ENCODE measurements at regions not wholly inside any gene's neighbourhood (a gene's known extent, or its start where the extent isn't known, plus 50 kb on each side); places are given as distances from the start of the nearest gene placed in this dataset.

GRCh38 chrX:39311646-39312045, 510.4 kb downstream of the MID1IP1 start:
- DNase-seq (ENCODE audit: extremely low read depth, low read depth, low spot score), result no peak

- DNase-seq (ENCODE audit: extremely low read depth, low read depth, low spot score), result no peak
Observed at GRCh38 chrX:39313146-39313545, 511.9 kb downstream of the MID1IP1 start.

DNA sequence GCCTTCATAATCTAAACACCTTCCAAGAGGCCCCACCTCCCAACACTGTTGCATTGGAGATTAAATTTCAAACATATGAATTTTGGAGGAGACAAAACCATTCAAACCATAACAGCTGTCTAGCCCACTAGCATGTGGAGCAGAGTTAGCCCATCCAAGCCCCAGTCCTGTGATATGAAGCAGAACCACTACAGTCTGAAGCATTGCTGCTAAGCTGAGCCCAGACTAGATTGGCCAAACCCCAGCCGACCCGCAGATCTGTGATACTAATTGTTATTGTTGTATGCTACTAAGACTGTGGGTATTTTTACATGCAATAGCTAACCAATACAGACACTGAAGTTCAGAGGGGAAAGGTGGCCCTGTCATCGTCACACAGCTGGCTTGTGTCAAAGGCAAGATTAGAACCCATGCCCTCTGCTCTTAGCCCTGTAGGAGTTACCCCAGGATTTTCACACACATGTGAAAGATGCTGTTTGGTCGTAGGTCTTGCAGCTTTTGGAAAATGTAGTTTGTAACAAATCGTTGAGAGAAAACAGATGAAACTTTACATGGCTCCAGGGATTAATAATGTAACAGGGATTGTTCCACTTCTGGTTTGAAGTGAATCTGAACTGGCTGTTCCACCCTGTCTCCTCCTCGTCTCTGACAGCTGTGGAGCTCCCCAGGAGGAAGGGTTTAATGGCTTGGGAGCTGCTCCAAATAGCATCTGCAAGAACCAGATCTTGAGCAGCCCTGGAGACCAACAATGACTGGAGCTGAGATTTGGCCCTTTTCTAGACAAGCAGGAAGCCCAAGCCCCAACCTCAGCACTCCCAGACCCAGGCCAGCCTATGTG, 517.5 kb downstream of the MID1IP1 start:
- DNase-seq (ENCODE audit: extremely low read depth, low read depth, low spot score), result no peak

DNA sequence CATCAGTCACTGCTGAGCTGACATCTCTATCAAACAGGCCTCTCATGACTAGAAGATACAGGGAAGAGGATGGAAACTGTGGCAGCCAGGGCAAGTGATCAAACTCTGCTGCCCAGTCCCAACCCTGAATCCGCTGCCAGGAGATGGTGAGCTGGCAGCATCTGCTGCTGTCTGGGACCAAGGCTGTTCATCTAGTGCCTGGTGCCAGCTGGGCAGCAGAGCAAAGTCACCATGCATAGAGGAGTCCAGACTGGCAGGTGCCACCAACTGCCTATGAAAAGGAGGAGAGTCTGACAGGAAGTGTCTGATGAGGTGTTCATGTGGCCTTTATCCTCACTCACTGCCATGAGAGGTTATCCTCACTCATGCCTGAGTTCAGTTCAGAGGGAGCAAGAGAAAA, 518.9 kb downstream of the MID1IP1 start:
- DNase-seq (ENCODE audit: extremely low read depth, low read depth, low spot score), result no peak

DNA sequence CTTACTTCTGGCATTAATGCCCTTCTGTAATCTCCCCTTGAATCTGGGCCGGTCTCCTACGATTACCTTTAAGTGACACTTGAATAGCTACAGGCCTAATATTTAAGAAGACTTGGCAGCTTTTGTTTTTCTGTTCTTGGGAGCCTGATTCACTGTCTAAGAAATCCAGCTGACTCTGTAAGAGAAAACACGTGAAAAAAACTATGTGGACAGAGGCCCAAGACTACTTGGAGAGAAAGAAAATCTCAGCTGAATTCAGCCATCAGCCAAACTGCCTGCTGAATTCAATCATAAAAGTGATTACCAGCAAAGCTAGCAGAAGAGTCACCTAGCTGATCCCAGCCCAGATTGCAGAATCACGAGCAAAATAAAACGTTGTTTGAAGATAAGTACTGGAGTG, 521.2 kb downstream of the MID1IP1 start:
- DNase-seq (ENCODE audit: extremely low read depth, low read depth, low spot score), result no peak

DNA sequence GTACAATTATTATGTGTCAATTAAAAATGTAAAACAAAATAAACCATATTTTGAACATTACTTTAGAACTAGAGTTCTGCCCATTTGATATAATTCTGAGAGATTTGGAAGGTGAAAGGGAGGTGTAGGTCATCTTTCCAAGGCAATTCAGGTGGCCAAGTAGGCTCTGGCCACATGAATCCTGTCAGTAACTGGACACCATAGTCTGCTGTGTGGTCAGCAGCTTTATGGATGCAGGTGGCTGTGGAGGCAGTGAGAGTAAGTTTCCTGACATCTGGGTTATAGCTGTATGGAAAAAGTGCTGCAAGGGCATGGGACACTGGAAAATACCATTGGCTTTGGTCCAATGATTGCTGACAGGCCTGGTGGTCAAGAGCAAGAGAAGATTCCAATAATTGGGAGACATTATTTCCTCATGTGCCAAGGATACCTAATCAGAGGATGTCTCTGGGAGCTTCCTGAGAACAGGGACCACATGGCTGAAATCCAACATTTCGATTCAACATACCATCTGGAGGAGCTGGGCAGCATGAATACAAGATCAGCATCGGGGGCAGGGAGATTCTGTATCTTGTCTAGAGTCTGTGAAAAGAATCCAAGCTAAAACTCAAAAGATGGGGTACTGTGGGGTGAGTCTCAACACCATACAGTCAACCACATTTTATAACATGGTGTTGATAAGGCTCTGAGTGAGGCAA, 523.1 kb downstream of the MID1IP1 start:
- DNase-seq (ENCODE audit: extremely low read depth, low read depth, low spot score), result no peak

GRCh38 chrX:39327255-39327654, 526.0 kb downstream of the MID1IP1 start:
- no peak for DNase-seq (ENCODE audit: extremely low read depth, low read depth, low spot score)

DNA sequence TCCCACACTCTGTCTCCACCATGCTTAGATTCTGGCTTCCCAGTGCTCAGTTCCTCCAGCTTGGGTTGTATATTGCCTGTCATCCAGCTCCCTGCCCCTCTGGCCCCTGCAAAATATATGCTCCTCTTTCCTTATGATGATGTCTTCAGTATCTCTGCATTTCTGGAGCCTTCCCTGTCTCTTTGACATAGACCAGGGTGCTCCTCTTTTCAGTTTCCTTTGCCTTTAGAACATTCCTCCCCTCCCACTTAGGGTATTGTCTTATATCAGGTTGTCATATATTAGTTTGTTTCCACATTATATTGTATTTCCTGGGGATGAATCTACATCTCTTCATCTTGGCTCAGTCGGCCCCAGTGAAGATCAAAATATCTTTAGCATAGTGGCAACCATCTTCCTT, 526.4 kb downstream of the MID1IP1 start:
- no peak for DNase-seq (ENCODE audit: extremely low read depth, low read depth, low spot score)

DNA sequence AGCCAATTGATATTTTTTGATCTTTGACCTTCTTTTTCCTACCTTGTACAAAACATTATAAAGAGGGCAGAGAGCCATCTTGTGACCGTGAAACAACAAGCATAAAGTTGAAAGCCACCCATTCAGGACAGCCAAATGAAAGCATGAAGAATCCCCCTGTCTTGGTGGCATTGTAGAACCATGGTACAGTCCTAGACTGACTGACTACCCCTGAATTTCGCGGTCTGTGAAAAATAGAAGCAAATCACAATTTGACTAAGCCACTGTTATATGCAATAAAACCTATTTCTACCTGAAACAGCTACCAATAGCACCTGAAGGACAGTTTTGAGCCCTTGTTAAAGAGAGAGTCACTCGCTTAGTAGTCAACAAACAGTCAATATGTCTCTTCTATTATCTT, 527.4 kb downstream of the MID1IP1 start:
- DNase-seq (ENCODE audit: extremely low read depth, low read depth, low spot score), result no peak

- DNase-seq (ENCODE audit: extremely low read depth, low read depth, low spot score), result no peak
Observed at GRCh38 chrX:39331082-39331704, 529.9 kb downstream of the MID1IP1 start.

GRCh38 chrX:39333451-39333850, 532.2 kb downstream of the MID1IP1 start:
- no peak for DNase-seq (ENCODE audit: extremely low read depth, low read depth, low spot score)

GRCh38 chrX:39335513-39336235, 534.4 kb downstream of the MID1IP1 start:
- DNase-seq (ENCODE audit: extremely low read depth, low read depth, low spot score), result no peak

- no peak for DNase-seq (ENCODE audit: extremely low read depth, low read depth, low spot score)
Observed at GRCh38 chrX:39336671-39337311, 535.5 kb downstream of the MID1IP1 start.

DNA sequence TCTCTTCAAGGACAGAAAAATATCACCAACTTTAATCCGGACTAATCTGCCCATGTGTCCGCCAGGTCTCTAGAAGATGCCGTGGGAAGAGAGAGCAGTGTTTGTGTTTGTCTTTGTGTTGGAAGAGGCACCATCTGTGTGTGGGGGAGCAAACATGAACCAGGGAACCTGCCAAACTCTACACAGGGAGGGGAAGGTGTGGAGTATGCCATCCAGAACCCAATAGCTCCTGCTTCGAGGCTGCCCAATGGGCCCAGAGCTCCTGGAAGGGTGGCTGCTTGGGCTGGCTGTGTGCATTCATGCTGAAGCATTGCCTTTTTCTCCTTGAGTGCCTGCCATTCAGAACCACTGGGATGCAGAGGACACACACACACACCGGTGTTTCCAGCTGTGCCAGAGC, 536.2 kb downstream of the MID1IP1 start:
- no peak for DNase-seq (ENCODE audit: extremely low read depth, low read depth, low spot score)

- no peak for DNase-seq (ENCODE audit: extremely low read depth, low read depth, low spot score)
Observed at GRCh38 chrX:39338583-39338982, 537.3 kb downstream of the MID1IP1 start.

DNA sequence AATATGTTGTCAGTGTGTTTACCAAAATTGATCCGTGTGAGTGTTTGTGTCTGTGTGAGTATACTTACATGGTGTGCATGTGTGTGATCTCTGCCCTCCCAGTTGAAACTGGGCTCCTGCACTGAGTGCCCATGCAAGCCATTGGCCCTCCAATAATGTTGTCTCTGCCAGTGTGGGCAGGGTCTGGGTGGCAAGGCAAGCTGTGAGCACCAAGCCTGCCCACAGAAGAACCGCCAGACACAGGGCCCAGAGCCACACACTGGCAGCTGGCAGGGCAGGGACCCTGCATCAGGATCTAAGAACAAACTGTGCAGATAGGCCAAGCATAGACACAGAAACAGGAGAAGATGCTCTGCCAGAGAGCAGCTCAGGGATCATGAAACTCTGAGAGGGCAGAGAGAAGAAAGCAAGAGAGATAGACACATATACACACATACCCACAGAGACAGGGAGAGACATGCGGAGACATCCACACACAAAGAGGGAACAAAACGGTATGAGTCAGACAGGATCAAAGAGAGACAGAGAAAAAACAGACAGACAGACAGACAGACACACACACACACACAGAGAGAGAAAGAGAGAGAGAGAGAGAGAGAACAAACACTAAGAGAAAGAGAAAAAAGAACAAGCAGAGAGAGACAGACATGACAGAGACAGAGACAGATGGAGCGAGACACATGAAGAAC, 555.0 kb downstream of the MID1IP1 start:
- no peak for DNase-seq (ENCODE audit: extremely low read depth, low read depth, low spot score)

- no peak for DNase-seq (ENCODE audit: extremely low read depth, low read depth, low spot score)
Observed at GRCh38 chrX:39360101-39360500, 558.8 kb downstream of the MID1IP1 start.

GRCh38 chrX:39361736-39362135, 560.5 kb downstream of the MID1IP1 start:
- DNase-seq (ENCODE audit: extremely low read depth, low read depth, low spot score), result no peak

- DNase-seq (ENCODE audit: extremely low read depth, low read depth, low spot score), result no peak
Observed at GRCh38 chrX:39367416-39367815, 566.2 kb downstream of the MID1IP1 start.

- DNase-seq (ENCODE audit: extremely low read depth, low read depth, low spot score), result no peak
Observed at GRCh38 chrX:39372115-39372514, 570.9 kb downstream of the MID1IP1 start.

All from glomerular endothelial cell (primary cell).